GM06990 (cell line): ENCODE measurements at regions not wholly inside any gene's neighbourhood (a gene's known extent, or its start where the extent isn't known, plus 50 kb on each side); places are given as distances from the start of the nearest gene placed in this dataset.
"Not testable (repeated sequence)": the region's sequence is repeated elsewhere in the genome, so short reads cannot be mapped to it uniquely, and the experiment has no call there.

Source experiments
- DNase-seq: peaks from one replicate; pipeline ENCODE4 v3.0.0-alpha.2; 2011; ENCODE audit not compliant: insufficient read length; ENCODE audit errors: extremely low read depth
- H3K27me3 ChIP-seq: replicated peaks from 2 replicates; pipeline ENCODE4 v1.6.0; 2011; ENCODE audit warnings: low read length; ENCODE audit not compliant: control insufficient read depth, insufficient read depth
- H3K36me3 ChIP-seq: 2 replicates; pipeline ENCODE4 v1.5.1; 2011; ENCODE audit warnings: low read length; ENCODE audit not compliant: control insufficient read depth, insufficient read depth
- H3K4me3 ChIP-seq: replicated peaks from 2 replicates; pipeline ENCODE4 v1.5.1; 2011; ENCODE audit warnings: low read depth, mild to moderate bottlenecking, control low read depth, low read length
- TF ChIP-seq, protein P1 (sequence below): IDR thresholded peaks from 2 replicates; pipeline ENCODE4 v1.5.1; 2011; ENCODE audit warnings: low read length, control low read depth, mild to moderate bottlenecking, inconsistent platforms; ENCODE audit not compliant: insufficient read depth, poor library complexity, severe bottlenecking

GRCh38 chr9:81427870-81428269 lies 261.5 kb downstream of the TLE1 start:
- Histone ChIP-seq H3K27me3 (no peaks in the 10 kb centered on the region), H3K4me3 (no peak overlapping the region), H3K36me3 (no peaks in the 10 kb centered on the region)
- TF ChIP-seq, protein P1, sequence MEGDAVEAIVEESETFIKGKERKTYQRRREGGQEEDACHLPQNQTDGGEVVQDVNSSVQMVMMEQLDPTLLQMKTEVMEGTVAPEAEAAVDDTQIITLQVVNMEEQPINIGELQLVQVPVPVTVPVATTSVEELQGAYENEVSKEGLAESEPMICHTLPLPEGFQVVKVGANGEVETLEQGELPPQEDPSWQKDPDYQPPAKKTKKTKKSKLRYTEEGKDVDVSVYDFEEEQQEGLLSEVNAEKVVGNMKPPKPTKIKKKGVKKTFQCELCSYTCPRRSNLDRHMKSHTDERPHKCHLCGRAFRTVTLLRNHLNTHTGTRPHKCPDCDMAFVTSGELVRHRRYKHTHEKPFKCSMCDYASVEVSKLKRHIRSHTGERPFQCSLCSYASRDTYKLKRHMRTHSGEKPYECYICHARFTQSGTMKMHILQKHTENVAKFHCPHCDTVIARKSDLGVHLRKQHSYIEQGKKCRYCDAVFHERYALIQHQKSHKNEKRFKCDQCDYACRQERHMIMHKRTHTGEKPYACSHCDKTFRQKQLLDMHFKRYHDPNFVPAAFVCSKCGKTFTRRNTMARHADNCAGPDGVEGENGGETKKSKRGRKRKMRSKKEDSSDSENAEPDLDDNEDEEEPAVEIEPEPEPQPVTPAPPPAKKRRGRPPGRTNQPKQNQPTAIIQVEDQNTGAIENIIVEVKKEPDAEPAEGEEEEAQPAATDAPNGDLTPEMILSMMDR = no peak
- DNase-seq = no peak

DNA sequence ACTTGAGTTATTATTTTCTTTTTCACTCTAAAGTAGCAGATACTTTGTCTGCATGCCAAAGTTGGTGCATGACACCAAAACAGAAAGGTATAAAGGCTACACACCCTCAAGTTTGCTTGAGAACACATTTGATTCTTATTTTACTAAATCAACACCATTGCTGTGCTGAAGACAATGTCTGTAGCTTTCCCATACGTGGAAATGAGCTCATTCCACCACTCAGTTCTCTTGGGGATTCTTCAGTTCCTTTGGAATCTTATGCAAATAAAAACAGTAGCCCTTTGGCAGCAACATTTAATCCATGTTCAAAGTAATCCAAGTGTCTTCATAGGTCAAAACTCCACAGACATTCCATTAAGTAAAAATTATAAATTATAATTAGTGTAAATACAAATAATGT lies 264.9 kb downstream of the TLE1 start:
- no peak for DNase-seq
- TF ChIP-seq, protein P1 = no peak
- Histone ChIP-seq H3K36me3 (no peaks in the 10 kb centered on the region), H3K4me3 (no peak overlapping the region), H3K27me3 (no peaks in the 10 kb centered on the region)

DNA sequence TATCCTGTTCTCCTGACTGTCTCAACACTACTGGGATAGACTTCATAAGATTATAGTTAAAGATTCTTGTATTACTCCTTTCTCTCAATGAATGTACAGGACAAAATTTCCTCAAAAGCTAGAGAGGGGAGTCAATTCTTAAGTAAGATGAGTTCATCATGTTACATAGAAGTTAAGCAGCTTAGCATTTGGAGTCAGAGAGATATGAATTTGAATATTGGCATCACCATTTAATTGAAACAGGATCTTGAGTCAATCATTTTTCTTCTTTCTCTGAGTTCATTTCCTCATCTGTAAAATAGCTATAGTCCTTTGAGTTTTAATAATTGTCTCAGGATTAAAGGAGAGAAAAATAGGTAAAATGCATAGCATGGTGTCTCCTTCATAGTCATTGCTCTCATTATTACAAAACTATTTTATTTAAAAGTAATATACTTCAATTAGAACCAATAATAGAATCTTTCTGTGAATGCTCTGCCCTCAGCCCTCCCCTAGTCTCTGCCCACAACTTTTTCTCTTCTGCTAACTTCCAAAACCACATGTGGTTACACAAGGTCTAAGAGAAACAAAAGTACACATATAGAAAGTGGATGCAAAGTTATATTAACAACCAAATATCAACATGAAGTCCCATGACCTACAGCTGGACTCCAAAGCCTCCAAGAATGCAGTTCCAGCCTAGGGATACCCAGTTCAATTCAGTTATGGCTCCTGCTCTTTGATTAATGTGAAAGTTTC lies 265.6 kb downstream of the TLE1 start:
- no peak for DNase-seq
- H3K27me3 ChIP-seq = no peaks in the 10 kb centered on the region
- no peaks in the 10 kb centered on the region for H3K36me3 ChIP-seq
- TF ChIP-seq, protein P1 = no peak
- no peak overlapping the region for H3K4me3 ChIP-seq

DNA sequence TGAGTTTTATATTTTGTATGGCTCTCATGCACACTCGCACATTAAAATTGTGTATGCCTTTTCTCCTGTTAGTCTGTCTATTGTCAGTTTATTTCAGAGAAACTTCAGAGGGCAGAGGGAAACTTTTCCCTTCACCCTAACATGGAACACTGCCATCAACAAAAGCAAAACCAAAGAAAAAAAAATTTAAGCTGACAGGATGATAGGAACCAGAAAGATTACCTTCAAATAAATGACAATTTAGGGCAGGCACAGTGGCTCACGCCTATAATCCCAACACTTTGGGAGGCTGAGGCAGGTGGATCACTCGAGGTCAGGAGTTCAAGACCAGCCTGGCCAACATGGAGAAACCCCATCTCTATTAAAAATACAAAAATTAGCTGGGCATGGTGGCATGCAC lies 268.3 kb downstream of the TLE1 start:
- H3K27me3 ChIP-seq, H3K4me3 ChIP-seq, H3K36me3 ChIP-seq, DNase-seq: not testable (repeated sequence)

- H3K36me3 ChIP-seq = no peaks in the 10 kb centered on the region
- DNase-seq = no peak
- no peak overlapping the region for H3K4me3 ChIP-seq
- no peaks in the 10 kb centered on the region for H3K27me3 ChIP-seq
- TF ChIP-seq, protein P1 = no peak
These were observed 269.3 kb downstream of the TLE1 start for GRCh38 chr9:81420024-81420423.

DNA sequence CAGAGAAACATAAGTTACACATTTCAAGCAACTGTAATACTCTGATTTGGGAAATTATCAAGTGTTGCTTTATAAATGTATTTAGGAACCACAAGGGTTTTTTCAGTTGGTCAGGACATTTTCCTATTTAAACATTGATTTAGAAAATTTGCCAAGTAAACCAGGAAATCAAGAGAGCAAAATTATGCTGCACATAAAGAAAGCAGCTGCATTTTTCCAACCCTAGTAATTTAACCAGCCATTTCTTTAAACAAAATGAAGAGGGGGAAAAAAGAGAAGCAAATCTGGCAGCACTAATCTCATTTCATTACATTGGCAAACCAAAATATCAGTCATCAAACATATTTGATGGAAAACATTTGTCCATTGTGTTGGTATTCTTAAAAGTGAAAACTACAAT lies 271.4 kb downstream of the TLE1 start:
- no peak for DNase-seq
- TF ChIP-seq, protein P1 = no peak
- no peaks in the 10 kb centered on the region for H3K27me3 ChIP-seq
- no peak overlapping the region for H3K4me3 ChIP-seq
- H3K36me3 ChIP-seq = no peaks in the 10 kb centered on the region
